ENCODE measurements at regions not wholly inside any gene's neighbourhood (a gene's known extent, or its start where the extent isn't known, plus 50 kb on each side); places are given as distances from the start of the nearest gene placed in this dataset.
"Not testable (repeated sequence)": the region's sequence is repeated elsewhere in the genome, so short reads cannot be mapped to it uniquely, and the experiment has no call there.

- no peak for DNase-seq (ENCODE audit: low read depth in 2 of 3, low spot score in 2 of 3)
Measured at GRCh38 chrX:115966920-115967319, 203.6 kb upstream of the AGTR2 start.

DNA sequence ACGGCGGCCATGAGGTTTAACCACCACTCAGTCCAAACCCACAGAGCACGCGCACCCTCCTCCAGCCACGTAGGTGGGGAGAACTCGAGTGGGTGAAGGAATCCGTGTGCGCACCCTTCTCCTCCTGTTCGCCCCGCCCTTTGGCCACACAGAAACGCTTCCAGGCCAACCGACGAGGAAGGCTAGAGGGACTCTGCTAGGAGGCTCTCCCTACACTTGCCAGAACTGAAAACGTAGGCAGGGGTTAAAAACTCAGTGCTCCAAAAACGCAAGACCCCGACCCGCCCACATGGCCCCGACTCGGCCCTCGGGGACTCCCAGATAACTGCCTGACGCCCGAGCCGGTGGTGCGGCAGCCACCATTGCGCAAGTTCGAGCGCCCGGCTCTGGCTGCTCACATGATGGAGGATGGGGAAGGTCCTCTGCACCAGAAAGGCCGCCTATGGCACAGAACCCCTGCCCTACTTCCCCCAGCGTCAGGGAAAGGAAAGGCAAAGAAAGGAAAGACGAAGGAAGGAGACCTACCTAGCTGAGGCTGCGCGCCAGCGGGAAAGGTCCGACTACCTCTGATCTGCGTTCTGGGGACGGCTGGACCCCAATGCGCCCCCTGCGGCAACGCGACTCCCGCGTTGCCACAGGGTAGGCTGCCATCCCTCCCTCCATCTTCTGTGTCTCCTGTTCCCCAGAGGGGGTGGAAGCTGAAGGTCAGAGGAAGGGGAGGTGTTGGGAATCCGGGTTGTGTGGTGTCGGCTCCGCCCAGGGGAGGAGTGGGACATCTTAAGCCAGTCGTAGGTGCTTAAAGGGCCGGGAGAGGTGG lies 201.9 kb upstream of the AGTR2 start:
- peak in 2 of 3 donors; percentile 38 to 45 for DNase-seq (ENCODE audit: low read depth in 2 of 3, low spot score in 2 of 3)

- DNase-seq (ENCODE audit: low read depth in 2 of 3, low spot score in 2 of 3) = no peak
Measured at GRCh38 chrX:115970718-115971117, 199.8 kb upstream of the AGTR2 start.

- DNase-seq (ENCODE audit: low read depth in 2 of 3, low spot score in 2 of 3) = no peak
Measured at GRCh38 chrX:115972717-115973116, 197.8 kb upstream of the AGTR2 start.

- no peak for DNase-seq (ENCODE audit: low read depth in 2 of 3, low spot score in 2 of 3)
Measured at GRCh38 chrX:115978068-115978467, 192.5 kb upstream of the AGTR2 start.

DNA sequence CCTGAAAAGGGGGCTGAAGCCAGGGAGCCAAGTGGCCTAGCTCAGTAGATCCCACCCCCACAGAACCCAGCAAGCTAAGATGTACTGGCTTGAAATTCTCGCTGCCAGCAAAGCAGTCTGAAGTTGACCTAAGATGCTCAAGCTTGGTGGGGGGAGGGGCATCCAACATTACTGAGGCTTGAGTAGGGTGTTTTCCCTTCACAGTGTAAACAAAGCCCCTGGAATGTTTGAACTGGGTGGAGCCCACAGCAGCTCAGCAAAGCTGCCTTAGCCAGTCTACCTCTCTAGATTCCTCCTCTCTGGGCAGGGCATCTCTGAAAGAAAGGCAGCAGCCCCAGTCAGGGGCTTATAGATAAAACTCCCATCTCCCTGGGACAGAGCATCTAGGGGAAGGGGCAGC lies 187.4 kb upstream of the AGTR2 start:
- not testable (repeated sequence) for DNase-seq (ENCODE audit: low read depth in 2 of 3, low spot score in 2 of 3)

DNA sequence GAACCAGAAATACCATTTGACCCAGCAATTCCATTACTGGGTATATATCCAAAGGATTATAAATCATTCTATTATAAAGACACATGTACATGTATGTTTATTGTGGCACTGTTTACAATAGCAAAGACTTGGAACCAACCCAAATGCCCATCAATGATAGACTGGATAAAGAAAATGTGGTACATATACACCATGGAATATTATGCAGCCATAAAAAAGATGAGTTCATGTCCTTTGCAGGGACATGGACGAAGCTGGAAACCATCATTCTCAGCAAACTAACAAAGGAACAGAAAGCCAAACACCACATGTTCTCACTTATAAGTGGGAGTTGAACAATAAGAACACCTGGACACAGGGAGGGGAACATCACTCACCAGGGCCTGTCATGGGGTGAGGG lies 183.1 kb upstream of the AGTR2 start:
- not testable (repeated sequence) for DNase-seq (ENCODE audit: low read depth in 2 of 3, low spot score in 2 of 3)

DNA sequence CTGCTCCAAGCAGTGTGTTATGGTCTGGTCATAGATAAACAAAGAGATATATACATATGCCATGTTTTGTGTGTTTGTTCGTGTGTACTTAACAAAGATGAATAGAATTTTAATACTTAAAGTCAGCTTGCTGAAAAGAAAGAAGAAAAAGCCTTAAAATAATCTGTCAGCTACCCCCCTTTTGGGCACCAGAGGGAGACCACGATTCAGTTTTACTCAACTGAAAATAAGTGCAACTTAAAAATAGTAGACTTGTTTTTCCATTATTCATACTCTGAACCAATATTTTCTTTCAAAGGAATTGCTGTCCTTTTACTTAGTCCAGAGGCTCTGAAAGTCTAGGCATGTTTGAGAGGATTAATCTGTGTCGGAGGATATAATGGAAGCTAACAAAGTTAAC lies 181.7 kb upstream of the AGTR2 start:
- DNase-seq (ENCODE audit: low read depth in 2 of 3, low spot score in 2 of 3) = peak in 1 of 3 donors; percentile 4

GRCh38 chrX:115989686-115990085 lies 180.9 kb upstream of the AGTR2 start:
- DNase-seq (ENCODE audit: low read depth in 2 of 3, low spot score in 2 of 3) = no peak

- no peak for DNase-seq (ENCODE audit: low read depth in 2 of 3, low spot score in 2 of 3)
Measured at GRCh38 chrX:116009346-116009745, 161.2 kb upstream of the AGTR2 start.

DNA sequence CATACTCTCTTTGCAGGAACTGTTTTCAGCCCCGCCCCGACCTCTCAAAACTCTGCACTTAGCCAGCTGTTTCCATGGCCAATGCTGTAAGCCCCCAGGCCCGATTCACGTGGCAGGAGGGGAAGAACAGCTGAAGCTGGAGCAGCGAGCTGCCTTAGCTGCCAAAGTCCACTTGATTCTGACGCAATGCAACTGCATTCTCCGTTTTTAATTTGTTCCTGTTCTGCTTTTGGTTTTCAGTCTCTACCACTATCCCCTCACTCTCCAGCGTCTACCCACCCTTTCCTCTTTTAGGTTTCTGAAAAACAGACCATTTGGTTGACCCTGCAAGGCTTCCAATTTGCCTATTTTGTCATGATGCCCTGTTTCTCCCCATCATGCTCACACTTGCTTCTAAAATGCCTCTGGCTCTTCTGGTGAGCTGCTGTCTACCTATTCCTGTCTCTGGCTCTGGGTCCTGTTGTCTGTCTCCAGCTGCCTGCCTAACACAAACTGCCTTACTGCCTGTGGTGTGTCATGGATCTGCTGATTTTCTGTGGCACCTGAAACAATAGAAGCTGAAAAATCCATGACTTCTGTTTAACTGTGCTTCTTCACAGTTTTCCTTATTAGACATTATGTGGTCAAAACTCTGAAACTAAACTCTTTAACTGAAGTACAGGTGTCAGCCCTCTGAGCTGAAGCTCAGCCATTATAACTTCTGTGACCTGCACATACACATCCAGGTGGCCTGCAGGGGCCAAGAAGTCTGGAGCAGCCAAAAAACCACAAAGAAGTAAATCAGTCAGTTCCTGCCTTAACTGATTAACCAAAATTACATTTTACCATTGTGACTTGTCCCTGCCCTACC lies 160.5 kb upstream of the AGTR2 start:
- DNase-seq (ENCODE audit: low read depth in 2 of 3, low spot score in 2 of 3) = peak in 2 of 3 donors; percentile 9 to 42

GRCh38 chrX:116010939-116011338 lies 159.6 kb upstream of the AGTR2 start:
- no peak for DNase-seq (ENCODE audit: low read depth in 2 of 3, low spot score in 2 of 3)

DNA sequence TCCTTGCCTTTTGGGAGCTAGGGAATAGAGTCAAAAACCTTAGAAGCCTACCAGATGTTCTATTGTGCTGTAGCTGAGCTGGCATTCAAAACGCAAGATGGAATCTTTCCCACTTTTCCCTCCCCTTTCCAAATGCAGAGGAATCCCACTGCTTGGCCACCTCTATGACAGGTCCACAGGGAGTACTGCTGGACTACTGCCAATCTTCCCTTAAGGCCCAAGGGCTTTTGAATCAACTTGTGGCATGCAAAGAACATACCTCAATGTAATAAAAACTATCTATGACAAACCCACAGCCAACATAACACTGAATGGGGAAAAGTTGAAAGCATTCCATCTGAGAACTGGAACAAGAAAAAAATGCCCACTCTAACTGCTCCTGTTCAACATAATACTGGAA lies 139.2 kb upstream of the AGTR2 start:
- DNase-seq (ENCODE audit: low read depth in 2 of 3, low spot score in 2 of 3) = no peak

Data from hematopoietic multipotent progenitor cell (in vitro differentiated cells).